GM20000 (cell line): ENCODE measurements at regions not wholly inside any gene's neighbourhood (a gene's known extent, or its start where the extent isn't known, plus 50 kb on each side); places are given as distances from the start of the nearest gene placed in this dataset.

Experiments used
- DNase-seq: peaks from one replicate; pipeline ENCODE4 v3.0.0; 2012; ENCODE audit warnings: low spot score
- CTCF ChIP-seq: IDR thresholded peaks from 2 replicates; pipeline ENCODE4 v1.5.1; 2012; ENCODE audit warnings: mild to moderate bottlenecking, control low read depth; ENCODE audit errors: extremely low read depth, missing control alignments

- TF ChIP-seq CTCF, result no peak
- no peak for DNase-seq
These were observed 289.4 kb downstream of the TRAM1L1 start for GRCh38 chr4:116796022-116796421.

GRCh38 chr4:116788723-116789122, 296.7 kb downstream of the TRAM1L1 start:
- TF ChIP-seq CTCF, result no peak
- DNase-seq, result no peak

GRCh38 chr4:116755051-116755450, 330.3 kb downstream of the TRAM1L1 start:
- no peak for TF ChIP-seq CTCF
- no peak for DNase-seq

- TF ChIP-seq CTCF, result no peak
- DNase-seq, result no peak
These were observed 333.3 kb downstream of the TRAM1L1 start for GRCh38 chr4:116752027-116752426.

GRCh38 chr4:116736756-116737155, 348.6 kb downstream of the TRAM1L1 start:
- no peak for DNase-seq
- no peak for TF ChIP-seq CTCF

- no peak for TF ChIP-seq CTCF
- DNase-seq, result no peak
These were observed 351.2 kb downstream of the TRAM1L1 start for GRCh38 chr4:116734178-116734577.

GRCh38 chr4:116733370-116733769, 352.0 kb downstream of the TRAM1L1 start:
- no peak for TF ChIP-seq CTCF
- no peak for DNase-seq

- TF ChIP-seq CTCF, result no peak
- no peak for DNase-seq
These were observed 358.9 kb downstream of the TRAM1L1 start for GRCh38 chr4:116726523-116726922.
